ENCODE measurements at regions not wholly inside any gene's neighbourhood (a gene's known extent, or its start where the extent isn't known, plus 50 kb on each side); places are given as distances from the start of the nearest gene placed in this dataset.

- no peak for DNase-seq
Observed at GRCh38 chr3:68033867-68034266, 379.5 kb upstream of the SUCLG2 start.

DNA sequence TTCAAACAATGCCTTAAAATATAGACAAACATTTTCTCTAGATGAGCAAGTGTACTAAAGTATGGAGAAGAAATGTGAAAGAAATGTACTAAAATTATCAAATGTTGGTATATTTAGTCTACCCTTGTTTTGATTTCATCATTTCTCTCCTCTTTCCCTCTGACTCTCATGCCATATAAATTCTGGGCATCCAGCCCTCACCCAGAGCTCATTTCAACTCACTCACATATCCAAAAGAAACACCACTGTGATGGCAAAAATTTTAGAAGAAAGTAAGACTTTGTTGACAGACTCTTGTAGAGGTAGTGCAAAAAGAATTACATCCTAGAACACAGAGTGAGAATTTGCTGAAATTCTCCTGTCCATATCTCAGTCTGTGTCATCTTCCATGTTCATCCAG, 377.8 kb upstream of the SUCLG2 start:
- DNase-seq, result no peak

DNA sequence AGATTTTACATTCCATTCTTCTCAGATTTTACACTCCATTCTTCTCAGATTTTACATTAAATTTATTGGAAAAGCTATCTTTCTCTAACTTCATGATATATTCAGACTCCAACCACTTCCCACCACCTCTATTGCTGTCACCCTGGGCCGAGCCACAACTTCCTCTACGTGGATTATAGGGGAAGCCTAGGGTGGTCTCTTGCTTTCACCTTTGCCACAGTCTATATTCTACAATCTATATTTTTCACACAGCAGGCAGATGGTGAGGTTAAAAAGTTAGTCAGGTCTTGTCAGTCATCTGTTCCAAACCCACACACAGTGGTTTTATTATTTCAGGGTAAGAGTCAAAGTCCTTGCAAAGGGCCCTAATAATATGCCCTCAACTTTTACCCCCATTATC, 370.8 kb upstream of the SUCLG2 start:
- no peak for DNase-seq

DNA sequence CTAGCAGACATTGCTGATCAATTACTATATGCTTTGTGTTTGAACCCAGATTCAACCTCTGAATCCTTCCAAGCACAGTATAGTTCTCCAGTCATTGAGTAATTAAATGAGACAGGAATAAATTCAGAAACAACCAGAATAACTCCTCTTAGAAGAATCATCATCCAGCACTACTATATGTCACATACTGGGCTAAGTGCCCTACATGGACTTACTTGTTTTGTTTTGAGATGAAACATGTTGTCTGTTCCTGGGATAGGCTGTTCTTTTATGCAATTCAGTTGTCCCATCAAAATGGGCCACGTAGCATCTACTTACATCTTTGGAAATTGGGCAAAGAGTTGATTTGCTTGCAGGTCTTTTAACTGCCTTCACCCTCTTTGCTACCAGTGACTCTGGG, 365.5 kb upstream of the SUCLG2 start:
- no peak for DNase-seq

- DNase-seq, result no peak
Observed at GRCh38 chr3:68018275-68018674, 363.9 kb upstream of the SUCLG2 start.

- DNase-seq, result no peak
Observed at GRCh38 chr3:68017069-68017468, 362.7 kb upstream of the SUCLG2 start.

GRCh38 chr3:68009900-68010299, 355.5 kb upstream of the SUCLG2 start:
- no peak for DNase-seq

DNA sequence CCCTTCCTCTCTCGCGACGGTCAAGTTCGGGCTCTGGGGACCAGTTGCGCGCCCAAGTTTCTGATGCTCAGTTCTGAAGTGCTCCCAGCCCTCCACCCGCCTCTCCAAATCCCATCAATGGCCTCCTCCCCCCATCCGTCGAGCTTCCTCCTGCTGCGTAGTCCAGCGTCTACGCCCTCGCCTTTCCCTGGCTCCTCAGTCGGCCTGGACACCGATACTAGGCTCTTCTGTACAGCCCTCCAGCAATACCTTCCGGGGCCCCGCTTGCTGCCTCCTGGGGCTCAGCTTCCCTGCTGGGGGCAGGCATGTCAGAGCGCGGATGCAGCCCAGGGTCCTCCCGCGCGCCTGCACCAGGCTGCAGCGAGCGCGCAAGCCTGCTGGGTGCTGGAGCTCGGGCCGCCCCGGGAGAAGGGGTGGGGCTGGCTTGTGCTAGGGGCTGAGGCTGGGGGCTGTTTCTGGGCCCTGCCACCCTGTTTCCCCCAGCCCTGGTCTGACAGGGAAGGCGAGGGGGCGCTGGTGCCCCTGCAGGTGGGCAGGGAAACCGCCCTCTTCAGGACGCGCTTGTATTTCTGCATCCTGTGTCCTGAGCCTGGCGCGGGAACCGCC, 353.3 kb upstream of the SUCLG2 start:
- DNase-seq, result no peak

DNA sequence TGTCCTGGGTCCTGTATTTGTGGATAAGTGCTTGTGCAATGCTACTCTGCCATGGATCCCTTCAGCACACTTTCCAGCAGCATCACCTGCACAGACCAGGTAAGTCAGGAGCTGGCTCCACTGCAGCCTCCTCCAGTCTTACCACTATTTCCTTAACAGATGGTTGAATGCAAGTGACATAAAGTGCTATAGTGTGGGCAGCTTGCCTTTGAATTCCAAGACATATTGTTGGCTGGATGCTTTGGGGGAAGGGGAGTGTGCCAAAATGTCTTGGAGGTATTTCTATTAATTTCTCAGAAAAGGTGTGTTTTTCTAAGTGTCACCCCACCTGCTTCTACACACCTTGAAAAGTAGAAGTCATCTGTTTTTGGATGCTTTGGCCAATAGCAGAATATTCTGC, 352.2 kb upstream of the SUCLG2 start:
- DNase-seq, result no peak

GRCh38 chr3:68004091-68004490, 349.7 kb upstream of the SUCLG2 start:
- no peak for DNase-seq

DNA sequence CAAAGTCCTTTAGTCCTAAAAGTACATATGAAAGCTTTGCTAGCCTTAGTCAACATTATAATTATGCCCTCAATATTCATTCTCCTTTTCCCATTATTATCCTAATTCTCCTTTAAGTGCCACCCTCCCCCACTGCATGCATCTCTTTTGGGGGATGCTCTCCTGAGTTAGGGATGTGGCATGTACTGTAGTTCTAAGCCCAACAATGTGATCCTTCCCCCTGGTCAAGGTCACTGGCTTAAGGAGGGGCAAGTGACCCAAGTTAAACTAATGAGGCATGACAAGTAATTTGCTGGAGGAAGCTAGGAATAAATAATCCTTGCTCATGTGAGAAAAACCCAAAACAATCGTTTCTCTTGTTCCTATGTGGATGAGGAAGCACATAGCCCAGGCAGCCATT, 343.9 kb upstream of the SUCLG2 start:
- no peak for DNase-seq

DNA sequence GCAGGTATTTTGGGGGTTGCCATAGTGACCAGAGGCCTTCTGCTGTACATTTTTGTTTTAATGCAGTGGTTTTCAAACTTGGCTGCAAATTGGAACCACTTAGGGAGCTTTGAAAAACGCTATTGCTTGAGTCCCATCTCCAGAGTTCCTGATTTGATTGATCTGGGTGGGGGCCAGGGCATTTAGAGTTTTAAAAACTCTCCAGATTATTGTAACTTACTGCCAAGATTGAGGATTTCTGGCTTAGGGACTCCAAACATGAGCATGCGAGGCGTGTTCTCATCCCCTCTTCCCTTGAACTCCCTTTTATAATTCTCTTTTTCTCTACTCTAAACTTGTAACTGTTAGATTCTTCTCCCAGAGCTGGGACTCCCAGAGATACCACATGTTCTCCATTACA, 340.8 kb upstream of the SUCLG2 start:
- no peak for DNase-seq

DNA sequence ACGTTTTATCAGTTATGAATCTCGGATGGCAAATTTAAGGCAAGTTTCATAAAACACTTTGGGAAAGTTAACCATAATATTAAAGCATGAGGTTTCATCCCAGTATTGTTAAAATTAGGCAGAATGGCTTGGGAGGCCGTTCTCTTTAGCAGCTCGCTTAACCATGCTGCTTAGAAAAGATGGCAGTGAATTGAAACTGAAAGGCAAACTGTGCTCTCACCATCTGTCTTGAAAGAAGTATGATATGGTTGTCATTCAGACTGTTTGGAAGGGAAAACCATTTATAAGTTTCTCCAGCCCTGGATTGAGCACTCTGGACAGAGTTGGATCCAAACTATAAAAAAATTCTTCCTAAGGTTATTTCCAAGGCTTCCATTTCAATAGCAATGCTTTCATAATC, 332.3 kb upstream of the SUCLG2 start:
- DNase-seq, result no peak

- no peak for DNase-seq
Observed at GRCh38 chr3:67983166-67983565, 328.8 kb upstream of the SUCLG2 start.

- DNase-seq, result no peak
Observed at GRCh38 chr3:67981077-67981476, 326.7 kb upstream of the SUCLG2 start.

DNA sequence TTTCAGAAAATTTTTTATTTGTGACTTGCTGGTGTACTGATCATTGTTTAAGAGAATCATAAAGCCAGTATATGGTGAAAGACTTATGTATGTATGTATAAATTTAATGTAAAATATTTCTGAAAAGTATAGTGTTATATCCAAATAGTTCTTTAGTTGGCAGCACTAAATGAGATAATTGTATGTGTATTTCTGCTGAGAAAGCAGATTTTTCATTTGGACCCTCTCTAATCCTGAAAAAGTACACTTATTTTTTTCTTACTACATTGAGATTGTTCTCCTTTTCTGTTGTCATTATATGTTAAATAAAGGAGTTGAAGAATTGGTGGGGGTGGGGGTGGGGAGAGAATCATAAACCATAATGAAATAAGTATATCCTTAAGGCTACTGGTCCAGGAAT, 324.9 kb upstream of the SUCLG2 start:
- DNase-seq, result no peak

DNA sequence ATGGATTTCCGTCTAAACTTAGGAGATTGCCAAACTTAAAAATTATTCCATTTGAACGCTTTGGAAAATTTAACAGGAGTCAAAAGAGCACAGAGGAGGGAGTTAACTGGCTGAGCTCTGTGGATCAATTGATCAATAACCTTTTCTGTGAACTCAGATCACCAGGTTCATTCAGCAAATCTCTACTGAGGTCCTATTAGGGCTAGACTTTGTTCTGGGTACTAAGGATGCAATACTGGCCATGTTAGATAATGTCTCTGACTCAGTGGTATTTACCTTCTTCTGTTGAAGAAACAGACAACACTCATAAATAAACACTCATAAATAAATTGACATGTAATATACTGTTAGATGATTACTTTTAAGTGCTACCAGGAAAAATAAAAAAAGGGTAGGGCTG, 323.4 kb upstream of the SUCLG2 start:
- DNase-seq, result no peak

- no peak for DNase-seq
Observed at GRCh38 chr3:67976663-67977062, 322.3 kb upstream of the SUCLG2 start.

GRCh38 chr3:67964596-67964995, 310.2 kb upstream of the SUCLG2 start:
- no peak for DNase-seq

DNA sequence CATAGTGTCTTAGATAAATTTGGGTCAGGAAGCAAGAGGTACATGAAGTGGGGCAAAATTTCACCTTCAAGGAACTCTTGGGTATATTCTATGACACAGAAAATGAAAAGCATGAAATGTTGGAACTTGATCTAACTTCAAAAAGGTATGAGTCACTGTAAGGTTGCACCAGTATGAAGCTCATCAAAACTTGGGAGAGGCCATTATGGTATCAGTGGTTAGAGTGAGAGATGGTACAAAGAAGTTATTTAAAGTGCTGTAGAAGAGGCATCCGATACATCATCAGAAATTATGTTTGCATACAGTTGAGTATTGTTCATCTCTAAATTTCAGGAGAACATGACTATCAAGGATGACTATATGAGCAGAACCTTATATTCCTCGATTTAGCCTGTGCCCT, 302.9 kb upstream of the SUCLG2 start:
- no peak for DNase-seq

DNA sequence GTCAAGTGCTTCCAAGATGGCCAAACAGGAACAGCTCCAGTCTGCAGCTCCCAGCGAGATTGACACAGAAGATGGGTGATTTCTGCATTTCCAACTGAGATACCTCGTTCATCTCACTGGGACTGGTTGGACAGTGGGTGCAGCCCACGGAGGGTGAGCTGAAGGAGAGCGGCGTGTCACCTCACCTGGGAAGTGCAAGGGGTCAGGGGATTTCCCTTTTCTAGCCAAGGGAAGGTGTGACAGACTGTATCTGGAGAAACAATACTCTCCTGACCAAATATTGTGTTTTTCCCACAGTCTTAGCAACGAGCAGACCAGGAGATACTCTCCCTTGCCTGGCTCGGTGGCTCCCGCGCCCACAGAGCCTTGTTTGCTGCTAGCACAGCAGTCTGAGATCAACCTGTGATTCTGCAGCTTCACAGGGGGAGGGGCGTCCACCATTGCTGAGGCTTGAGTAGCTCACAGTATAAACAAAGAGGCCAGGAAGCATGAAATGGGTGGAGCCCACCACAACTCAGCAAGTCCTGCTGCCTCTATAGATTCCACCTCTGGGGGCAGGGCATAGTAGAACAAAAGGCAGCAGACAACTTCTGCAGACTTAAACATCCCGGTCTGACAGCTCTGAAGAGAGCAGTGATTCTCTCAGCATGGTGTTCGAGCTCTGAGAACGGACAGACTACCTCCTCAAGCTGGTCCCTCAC, 293.5 kb upstream of the SUCLG2 start:
- no peak for DNase-seq

- DNase-seq, result no peak
Observed at GRCh38 chr3:67946436-67946835, 292.0 kb upstream of the SUCLG2 start.

DNA sequence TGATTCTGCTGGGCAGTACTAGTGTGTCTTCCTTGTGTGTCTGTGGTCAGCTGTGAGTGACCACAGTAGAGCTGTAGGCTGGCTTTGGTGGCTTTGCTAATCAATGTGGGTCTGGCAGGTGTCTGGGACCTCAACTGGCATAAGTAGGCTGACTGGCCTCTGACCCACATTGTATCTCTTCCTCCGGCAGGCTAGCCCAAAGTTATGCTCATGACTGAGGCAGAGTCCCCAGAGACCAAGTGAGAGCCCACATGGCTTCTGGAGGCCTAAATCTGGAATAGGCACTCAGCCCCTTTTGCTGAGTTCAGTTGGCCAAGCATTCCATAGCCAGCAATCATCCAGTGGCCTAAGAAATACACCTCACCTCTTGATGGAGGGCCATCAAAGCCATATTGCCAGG, 289.1 kb upstream of the SUCLG2 start:
- no peak for DNase-seq

GRCh38 chr3:67941433-67942030, 287.1 kb upstream of the SUCLG2 start:
- no peak for DNase-seq

Measured in DMS 273 treated with DMSO at 0.1 percent for 48 hours (cell line).